Right lobe of liver (tissue), 6 donors: ENCODE measurements at regions not wholly inside any gene's neighbourhood (a gene's known extent, or its start where the extent isn't known, plus 50 kb on each side); places are given as distances from the start of the nearest gene placed in this dataset.

ENCODE experiments used
- ATAC-seq, 4 donors: fragments of 200-7000 bp; cut with Tn5 transposase; one replicate each; pipeline ENCODE4 v1.9.1; 2020; ENCODE audit warnings: mild to moderate bottlenecking in 4 of 4, moderate library complexity in 4 of 4
- DNase-seq, 3 donors: peaks; one replicate each; pipeline ENCODE4 v3.0.0-alpha.2; 2020
- H3K27ac ChIP-seq, 3 donors: fragments of 200-600 bp; one replicate each; pipeline ENCODE4 v1.8.0; 2022
- H3K27me3 ChIP-seq, 2 donors: fragments of 200-600 bp; one replicate each; pipeline ENCODE4 v1.8.0; 2022
- H3K36me3 ChIP-seq, 4 donors: fragments of 200-600 bp; sonication (generic) in 1 of 4; one replicate each; pipeline versions ENCODE4 v1.5.1 to v1.8.0; 2017 to 2022; ENCODE audit warnings: control low read depth in 1 of 4
- H3K4me1 ChIP-seq, 4 donors: fragments of 200-600 bp; sonication (generic) in 1 of 4; one replicate each; pipeline versions ENCODE4 v1.5.1 to v1.8.0; 2017 to 2022; ENCODE audit warnings: control low read depth in 1 of 4
- H3K4me3 ChIP-seq, 3 donors: fragments of 200-600 bp; one replicate each; pipeline ENCODE4 v1.8.0; 2022
- H3K9me3 ChIP-seq, 4 donors: fragments of 200-600 bp; sonication (generic) in 1 of 4; one replicate each; pipeline versions ENCODE4 v1.5.1 to v1.8.0; 2017 to 2022; ENCODE audit warnings: control low read depth in 1 of 4
- POLR2A ChIP-seq: fragments of 450-650 bp; IDR thresholded peaks from one replicate; pipeline ENCODE4 v1.6.1; 2017; ENCODE audit warnings: antibody characterized with exemption, mild to moderate bottlenecking
- WGBS: methylation state at CpG from one replicate; pipeline ENCODE4 v1.1.6; 2018; ENCODE audit warnings: low coverage, low lambda C conversion rate; ENCODE audit not compliant: insufficient coverage; ENCODE audit errors: missing lambda C conversion rate; 5-methylcytosine and 5-hydroxymethylcytosine counted together
- intact Hi-C, 2 donors: fragments of 100-400 bp; cut with DNase I; formaldehyde crosslinking; loops; one replicate each; pipeline versions ENCODE4 v1.11.2 to v1.14.1; 2022
- TF ChIP-seq, protein P1 (sequence below), 4 donors: fragments of 200-600 bp in 3 of 4; fragments of 450-650 bp in 1 of 4; IDR thresholded peaks; one replicate each; pipeline versions ENCODE4 v1.5.1 to v1.8.0; 2016 to 2022; ENCODE audit warnings: antibody characterized with exemption in 4 of 4, mild to moderate bottlenecking in 2 of 4
- donor health status: DM: no; HTN: yes; CAD: no.
- donor health status: DM: no; HTN: no; CAD: no.
- donor health status: DM: no; HTN: no; CAD: no.
- donor health status: DM: no; HTN: yes; CAD: no.
- donor health status: DM: no; HTN: yes; CAD: no.

DNA sequence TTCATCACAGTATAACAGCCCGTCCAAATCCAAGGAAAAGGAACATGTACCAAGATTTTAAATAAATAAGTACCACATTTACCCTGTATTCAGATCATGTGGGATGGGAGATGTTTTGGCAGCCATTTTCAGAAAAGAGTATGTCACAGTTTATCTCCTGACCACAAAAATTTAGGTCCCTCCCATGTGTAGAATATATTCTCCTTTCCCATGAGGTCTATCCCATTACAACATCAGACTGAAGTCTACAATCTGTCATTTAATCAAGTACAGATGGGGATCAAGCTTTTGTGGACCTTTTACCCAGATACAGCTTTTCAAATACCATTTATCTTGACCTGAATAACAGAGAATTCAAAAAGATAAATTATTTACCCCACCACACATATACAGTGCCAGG, 444.5 kb downstream of the PLOD2 start:
- WGBS: 63% methylated on average over 1 of the region's 1 CpG
- no peak for ATAC-seq

DNA sequence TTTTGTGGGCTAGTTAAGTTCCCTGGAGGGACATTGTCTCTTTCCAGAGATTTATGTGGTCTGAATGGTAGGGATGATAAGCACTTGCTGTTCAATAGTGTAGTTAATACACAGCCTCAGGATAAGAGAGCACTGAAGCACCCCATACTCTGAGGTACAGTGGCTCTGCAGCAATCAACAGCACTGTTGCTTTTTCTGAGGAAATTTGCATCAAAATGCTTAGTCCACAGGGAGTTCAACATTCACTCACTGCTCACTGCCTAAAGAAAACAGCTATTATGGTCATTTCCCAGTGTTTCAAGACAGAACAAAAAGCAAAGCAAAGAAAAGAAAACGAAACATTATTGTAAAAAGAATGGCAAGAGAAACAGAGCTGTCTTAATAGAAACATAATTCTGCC, 441.9 kb downstream of the PLOD2 start:
- intact Hi-C loops: no loop called here
- H3K27ac ChIP-seq: no peak overlapping the region
- H3K4me3 ChIP-seq: no peak overlapping the region
- no peak for DNase-seq
- H3K36me3 ChIP-seq: no peaks in the 10 kb centered on the region
- WGBS: 71% methylated on average over 1 of the region's 1 CpG
- no peaks in the 10 kb centered on the region for H3K27me3 ChIP-seq
- H3K4me1 ChIP-seq: no peaks in the 10 kb centered on the region
- no peaks in the 10 kb centered on the region for H3K9me3 ChIP-seq
- TF ChIP-seq, protein P1, sequence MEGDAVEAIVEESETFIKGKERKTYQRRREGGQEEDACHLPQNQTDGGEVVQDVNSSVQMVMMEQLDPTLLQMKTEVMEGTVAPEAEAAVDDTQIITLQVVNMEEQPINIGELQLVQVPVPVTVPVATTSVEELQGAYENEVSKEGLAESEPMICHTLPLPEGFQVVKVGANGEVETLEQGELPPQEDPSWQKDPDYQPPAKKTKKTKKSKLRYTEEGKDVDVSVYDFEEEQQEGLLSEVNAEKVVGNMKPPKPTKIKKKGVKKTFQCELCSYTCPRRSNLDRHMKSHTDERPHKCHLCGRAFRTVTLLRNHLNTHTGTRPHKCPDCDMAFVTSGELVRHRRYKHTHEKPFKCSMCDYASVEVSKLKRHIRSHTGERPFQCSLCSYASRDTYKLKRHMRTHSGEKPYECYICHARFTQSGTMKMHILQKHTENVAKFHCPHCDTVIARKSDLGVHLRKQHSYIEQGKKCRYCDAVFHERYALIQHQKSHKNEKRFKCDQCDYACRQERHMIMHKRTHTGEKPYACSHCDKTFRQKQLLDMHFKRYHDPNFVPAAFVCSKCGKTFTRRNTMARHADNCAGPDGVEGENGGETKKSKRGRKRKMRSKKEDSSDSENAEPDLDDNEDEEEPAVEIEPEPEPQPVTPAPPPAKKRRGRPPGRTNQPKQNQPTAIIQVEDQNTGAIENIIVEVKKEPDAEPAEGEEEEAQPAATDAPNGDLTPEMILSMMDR (IDR thresholded peaks at IDR 0.05): no peak
- no peak for TF ChIP-seq POLR2A
- ATAC-seq: no peak

More for the DNA sequence above, 444.5 kb downstream of the PLOD2 start:
- no peaks in the 10 kb centered on the region for H3K27me3 ChIP-seq
- H3K4me3 ChIP-seq: no peak overlapping the region
- no peaks in the 10 kb centered on the region for H3K4me1 ChIP-seq
- no peak overlapping the region for H3K27ac ChIP-seq
- H3K36me3 ChIP-seq: no peaks in the 10 kb centered on the region
- TF ChIP-seq POLR2A: no peak
- TF ChIP-seq, protein P1 (IDR thresholded peaks at IDR 0.05): no peak
- intact Hi-C loops: no loop called here
- DNase-seq: no peak
- H3K9me3 ChIP-seq: no peaks in the 10 kb centered on the region

DNA sequence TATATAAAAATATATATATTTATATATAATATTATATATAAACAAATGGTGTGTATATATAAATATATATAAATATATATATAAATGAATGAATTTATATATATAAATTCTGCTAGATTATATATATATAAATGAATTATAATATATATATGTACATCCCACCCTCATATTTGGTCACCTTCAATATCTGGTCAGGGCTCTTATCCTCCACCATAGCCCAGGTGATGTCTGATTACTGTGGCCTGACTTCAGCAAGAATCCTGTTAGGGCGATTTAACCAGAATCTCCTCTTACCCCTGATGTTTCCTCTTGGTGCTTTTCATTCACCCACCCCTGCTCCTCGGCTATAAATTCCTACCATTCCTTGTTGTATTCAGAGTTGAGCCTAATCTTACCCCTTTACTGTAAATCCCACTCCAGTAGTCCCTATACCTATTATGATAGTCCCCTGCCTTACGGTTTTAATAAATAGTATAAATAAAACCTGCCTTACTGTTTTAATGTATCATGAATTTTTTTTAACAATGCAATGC, 439.6 kb downstream of the PLOD2 start:
- WGBS: 88% methylated on average over 3 of the region's 3 CpGs
- no peak for ATAC-seq

DNA sequence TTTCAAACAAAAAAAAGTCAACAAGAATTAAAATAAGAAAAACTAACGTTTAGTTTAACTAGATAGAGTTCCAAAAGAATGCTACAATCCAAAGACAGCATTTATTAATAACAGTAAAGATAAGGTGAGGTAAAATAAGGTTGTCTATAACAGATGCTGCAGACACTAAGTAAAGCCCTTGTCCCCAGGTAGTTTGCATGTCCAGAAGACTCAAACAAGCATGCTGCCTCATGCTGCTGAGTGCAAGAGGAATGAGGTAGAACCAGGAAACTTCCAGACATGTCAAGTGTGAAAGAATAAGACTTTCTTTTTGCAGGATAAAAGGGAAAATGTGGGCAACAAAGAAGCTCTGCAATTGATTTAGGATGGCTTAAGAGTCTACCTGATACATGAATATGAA, 439.2 kb downstream of the PLOD2 start:
- H3K9me3 ChIP-seq: no peaks in the 10 kb centered on the region
- H3K27ac ChIP-seq: no peak overlapping the region
- H3K27me3 ChIP-seq: no peaks in the 10 kb centered on the region
- ATAC-seq: no peak
- WGBS: 43% methylated on average over 1 of the region's 1 CpG
- DNase-seq: no peak
- intact Hi-C loops: no loop called here
- H3K4me1 ChIP-seq: no peaks in the 10 kb centered on the region
- TF ChIP-seq POLR2A: no peak
- TF ChIP-seq, protein P1 (IDR thresholded peaks at IDR 0.05): no peak
- no peak overlapping the region for H3K4me3 ChIP-seq
- H3K36me3 ChIP-seq: peaks cover 0 to 1% (median 0%) of the 10 kb centered on the region in 4 donors

More for the DNA sequence above, 439.6 kb downstream of the PLOD2 start:
- intact Hi-C loops: no loop called here
- peaks cover 0 to 1% (median 0%) of the 10 kb centered on the region in 4 donors for H3K36me3 ChIP-seq
- H3K4me1 ChIP-seq: no peaks in the 10 kb centered on the region
- TF ChIP-seq POLR2A: no peak
- TF ChIP-seq, protein P1 (IDR thresholded peaks at IDR 0.05): no peak
- no peak overlapping the region for H3K27ac ChIP-seq
- H3K9me3 ChIP-seq: no peaks in the 10 kb centered on the region
- DNase-seq: no peak
- H3K27me3 ChIP-seq: no peaks in the 10 kb centered on the region
- H3K4me3 ChIP-seq: no peak overlapping the region

DNA sequence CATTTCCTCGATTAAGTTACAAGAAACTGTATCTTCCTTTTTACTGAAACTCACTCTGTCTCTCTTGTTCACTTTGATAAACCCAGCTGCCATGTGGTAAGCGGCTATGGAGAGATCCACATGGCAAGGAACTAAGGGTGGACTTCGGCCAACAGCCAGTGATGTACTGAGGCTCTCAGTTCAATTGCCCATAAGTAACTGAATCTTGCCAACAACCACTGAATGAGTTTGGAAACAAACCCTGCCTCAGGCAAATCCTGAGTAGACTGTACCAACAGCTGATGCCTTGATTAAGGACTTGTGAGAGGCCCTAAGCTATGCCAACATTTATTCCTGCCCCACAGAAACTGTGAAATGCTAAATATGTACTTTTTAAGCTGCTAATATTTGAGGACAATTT, 433.5 kb downstream of the PLOD2 start:
- no peak for ATAC-seq
- Histone ChIP-seq H3K9me3 (no peaks in the 10 kb centered on the region), H3K4me3 (no peak overlapping the region), H3K4me1 (no peaks in the 10 kb centered on the region), H3K27me3 (no peaks in the 10 kb centered on the region), H3K27ac (no peak overlapping the region), H3K36me3 (peaks cover 0 to 1% (median 0%) of the 10 kb centered on the region in 4 donors)
- 68% methylated on average over 3 of the region's 3 CpGs for WGBS
- TF ChIP-seq, protein P1 (IDR thresholded peaks at IDR 0.05): no peak
- TF ChIP-seq POLR2A: no peak
- no peak for DNase-seq
- intact Hi-C loops: no loop called here
